Heart left ventricle (tissue), 16 donors: ENCODE measurements at regions not wholly inside any gene's neighbourhood (a gene's known extent, or its start where the extent isn't known, plus 50 kb on each side); places are given as distances from the start of the nearest gene placed in this dataset.

ENCODE experiments used
- ATAC-seq, 4 donors: fragments of 200-7000 bp; cut with Tn5 transposase; one replicate each; pipeline ENCODE4 v1.9.1; 2020 to 2022; ENCODE audit warnings: moderate library complexity in 4 of 4, mild to moderate bottlenecking in 3 of 4, moderate number of reproducible peaks in 1 of 4
- DNase-seq, 5 donors: peaks; one replicate each; pipeline ENCODE4 v3.0.0-alpha.2; 2020
- H3K27ac ChIP-seq, 12 donors: fragments of 200-600 bp; sonication (generic) in 4 of 12; one replicate each; pipeline versions ENCODE4 v1.5.0 to v1.8.0; 2016 to 2022; ENCODE audit warnings: mild to moderate bottlenecking in 2 of 12
- H3K27me3 ChIP-seq, 9 donors: fragments of 200-600 bp; sonication (generic) in 2 of 9; one replicate each; pipeline versions ENCODE4 v1.5.1 to v1.8.0; 2016 to 2022; ENCODE audit warnings: mild to moderate bottlenecking in 3 of 9
- H3K36me3 ChIP-seq, 9 donors: fragments of 200-600 bp; sonication (generic) in 2 of 9; one replicate each; pipeline versions ENCODE4 v1.5.0 to v1.8.0; 2018 to 2022; ENCODE audit warnings: mild to moderate bottlenecking in 2 of 9
- H3K4me1 ChIP-seq, 12 donors: fragments of 200-600 bp; sonication (generic) in 4 of 12; one replicate each; pipeline versions ENCODE4 v1.5.0 to v1.8.0; 2016 to 2022; ENCODE audit warnings: mild to moderate bottlenecking in 3 of 12
- H3K4me3 ChIP-seq, 12 donors: fragments of 200-600 bp; sonication (generic) in 4 of 12; one replicate each; pipeline versions ENCODE4 v1.5.0 to v1.8.0; 2017 to 2022; ENCODE audit warnings: mild to moderate bottlenecking in 9 of 12, moderate library complexity in 4 of 12
- H3K9me3 ChIP-seq, 12 donors: fragments of 200-600 bp; sonication (generic) in 4 of 12; one replicate each; pipeline versions ENCODE4 v1.5.0 to v1.8.0; 2016 to 2022; ENCODE audit warnings: mild to moderate bottlenecking in 1 of 12
- POLR2A ChIP-seq, 2 donors: fragments of 450-650 bp; IDR thresholded peaks; one replicate each; pipeline ENCODE4 v1.6.1; 2017; ENCODE audit warnings: antibody characterized with exemption in 2 of 2, mild to moderate bottlenecking in 2 of 2, moderate library complexity in 2 of 2
- WGBS, 4 donors: extraction: QIAGEN DNeasy Blood & Tissue Kit in 2 of 4; methylation state at CpG; one replicate each; pipeline versions ENCODE4 v1.1.5 to v1.1.7; 2013 to 2018; 5-methylcytosine and 5-hydroxymethylcytosine counted together
- intact Hi-C, 10 donors: fragments of 100-400 bp; cut with DNase I; formaldehyde crosslinking; loops; one replicate each; pipeline versions ENCODE4 v1.11.1 to v1.14.2; 2022
- TF ChIP-seq, protein P1 (sequence below), 12 donors: fragments of 200-600 bp; sonication (generic) in 4 of 12; IDR thresholded peaks; one replicate each; pipeline versions ENCODE4 v1.5.0 to v1.8.0; 2018 to 2022; ENCODE audit warnings: antibody characterized with exemption in 12 of 12, mild to moderate bottlenecking in 5 of 12
- donor health status: ischemic (EF 13 %, LVEDD 7.1; RV severe dilation, severe dysfunction).
- donor health status: healthy with polysubstance abuse.
- donor health status: DM: no; HTN: yes; CAD: no.
- donor health status: DM: no; HTN: no; CAD: no.
- donor health status: ischemic (EF 25% LVEDD 6.9; RV normal size, moderate dysfunction).
- donor health status: ischemic (EF 25% LVEDD 5.7; RV mildly dilated, moderate dysfunction).
- donor health status: healthy.
- donor health status: DM: yes; HTN: yes; CAD: no.
- donor health status: ischemic (EF 35%, LVEDD 5.7; RV mildly dilated, moderate dysfunction).
- donor health status: nonischemic (EF 11% LVEDD 7.7; RV severe dilation, severe dysfunction).
- donor health status: DM: yes; HTN: yes; CAD: no.
- donor health status: PGD.
- donor health status: ischemic (EF 29% LVEDD 5.4; RV normal size, mild dysfunction).
- donor health status: nonischemic (EF 23%, LVEDD 6.1; RV moderate dilation, normal function).

DNA sequence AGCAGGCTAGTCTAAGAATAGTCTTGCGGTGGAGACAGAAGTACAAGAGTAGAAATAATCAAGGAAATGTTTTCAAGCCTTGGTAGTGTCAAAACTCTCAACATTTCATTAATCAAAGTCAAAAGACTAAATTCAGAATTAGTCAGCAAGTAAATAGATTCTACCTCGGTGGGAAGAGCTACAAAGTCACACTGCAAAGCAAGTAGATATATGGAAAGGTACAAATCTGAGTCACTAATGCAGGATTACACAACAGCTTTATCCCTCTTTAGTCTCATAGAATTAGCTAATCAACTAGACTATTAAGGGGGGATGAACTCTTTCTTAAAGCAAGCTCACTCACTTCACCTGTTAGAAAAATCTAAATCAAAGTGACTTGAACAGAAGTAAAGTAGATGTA, 568.7 kb upstream of the CNTNAP5 start:
- WGBS, 4 donors = 45 to 52% (median 50%) methylated on average over 2 of the region's 2 CpGs
- H3K36me3 ChIP-seq = no peaks in the 10 kb centered on the region
- intact Hi-C loops = no loop called here
- H3K9me3 ChIP-seq = no peaks in the 10 kb centered on the region
- ATAC-seq = no peak
- no peaks in the 10 kb centered on the region for H3K27me3 ChIP-seq
- TF ChIP-seq, protein P1, sequence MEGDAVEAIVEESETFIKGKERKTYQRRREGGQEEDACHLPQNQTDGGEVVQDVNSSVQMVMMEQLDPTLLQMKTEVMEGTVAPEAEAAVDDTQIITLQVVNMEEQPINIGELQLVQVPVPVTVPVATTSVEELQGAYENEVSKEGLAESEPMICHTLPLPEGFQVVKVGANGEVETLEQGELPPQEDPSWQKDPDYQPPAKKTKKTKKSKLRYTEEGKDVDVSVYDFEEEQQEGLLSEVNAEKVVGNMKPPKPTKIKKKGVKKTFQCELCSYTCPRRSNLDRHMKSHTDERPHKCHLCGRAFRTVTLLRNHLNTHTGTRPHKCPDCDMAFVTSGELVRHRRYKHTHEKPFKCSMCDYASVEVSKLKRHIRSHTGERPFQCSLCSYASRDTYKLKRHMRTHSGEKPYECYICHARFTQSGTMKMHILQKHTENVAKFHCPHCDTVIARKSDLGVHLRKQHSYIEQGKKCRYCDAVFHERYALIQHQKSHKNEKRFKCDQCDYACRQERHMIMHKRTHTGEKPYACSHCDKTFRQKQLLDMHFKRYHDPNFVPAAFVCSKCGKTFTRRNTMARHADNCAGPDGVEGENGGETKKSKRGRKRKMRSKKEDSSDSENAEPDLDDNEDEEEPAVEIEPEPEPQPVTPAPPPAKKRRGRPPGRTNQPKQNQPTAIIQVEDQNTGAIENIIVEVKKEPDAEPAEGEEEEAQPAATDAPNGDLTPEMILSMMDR (IDR thresholded peaks at IDR 0.05) = no peak
- no peak for TF ChIP-seq POLR2A (IDR thresholded peaks at IDR 0.05)
- DNase-seq = no peak
- H3K4me1 ChIP-seq = no peaks in the 10 kb centered on the region
- no peak overlapping the region for H3K4me3 ChIP-seq
- H3K27ac ChIP-seq = no peak overlapping the region

DNA sequence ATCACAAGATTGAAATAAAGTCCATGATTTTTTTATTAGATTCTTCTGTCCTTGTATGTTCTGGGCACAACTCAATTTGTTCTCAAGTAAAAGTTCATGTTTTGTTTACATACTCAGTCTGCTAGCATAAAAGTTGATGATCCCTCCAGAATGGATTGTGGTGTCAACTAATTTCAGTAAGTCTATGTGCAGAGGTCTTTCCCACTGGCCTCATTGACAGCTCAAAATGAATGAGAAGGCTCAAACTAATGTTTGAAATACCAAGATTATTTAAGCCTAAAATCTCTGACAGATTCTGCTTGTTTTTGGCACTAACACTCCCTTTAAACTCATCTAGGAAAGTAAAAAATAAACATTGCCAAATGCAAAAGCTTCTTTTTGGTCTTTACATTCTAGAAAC, 561.2 kb upstream of the CNTNAP5 start:
- Histone ChIP-seq H3K4me3 (no peak overlapping the region), H3K27me3 (no peaks in the 10 kb centered on the region), H3K4me1 (no peaks in the 10 kb centered on the region), H3K27ac (no peak overlapping the region), H3K36me3 (no peaks in the 10 kb centered on the region), H3K9me3 (no peaks in the 10 kb centered on the region)
- TF ChIP-seq, protein P1 (IDR thresholded peaks at IDR 0.05) = no peak
- no peak for TF ChIP-seq POLR2A (IDR thresholded peaks at IDR 0.05)
- ATAC-seq (no peak), DNase-seq (no peak)
- intact Hi-C loops = no loop called here

DNA sequence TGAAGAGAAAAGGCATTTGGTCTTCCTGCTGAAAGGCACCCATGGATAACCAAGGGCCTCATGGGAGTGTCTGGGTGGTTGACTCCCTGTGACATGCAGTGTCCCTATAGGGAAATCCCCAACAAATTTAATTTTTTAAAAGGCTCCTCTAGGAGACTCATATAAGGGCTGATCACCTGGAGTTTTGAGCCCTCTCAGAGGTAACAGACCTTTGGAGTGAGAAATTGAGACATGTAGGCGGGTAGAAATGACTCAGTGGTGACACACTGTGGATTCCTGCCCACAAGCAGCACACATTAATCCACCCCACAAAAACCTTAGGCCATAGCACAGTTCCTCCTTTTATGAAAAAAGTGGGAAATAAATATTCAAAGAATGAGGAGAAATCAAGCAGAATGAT, 557.0 kb upstream of the CNTNAP5 start:
- H3K9me3 ChIP-seq = peaks cover 0 to 22% (median 0%) of the 10 kb centered on the region in 12 donors
- no peaks in the 10 kb centered on the region for H3K36me3 ChIP-seq
- no peak overlapping the region for H3K4me3 ChIP-seq
- no peak for TF ChIP-seq POLR2A (IDR thresholded peaks at IDR 0.05)
- TF ChIP-seq, protein P1 (IDR thresholded peaks at IDR 0.05) = no peak
- H3K4me1 ChIP-seq = no peaks in the 10 kb centered on the region
- 0% methylated on average over 1 of the region's 1 CpG; no CpG with 5 or more reads in 2 of the 4 donors for WGBS, 4 donors
- H3K27me3 ChIP-seq = no peaks in the 10 kb centered on the region
- intact Hi-C loops = no loop called here
- DNase-seq = no peak
- H3K27ac ChIP-seq = no peak overlapping the region
- ATAC-seq = no peak

DNA sequence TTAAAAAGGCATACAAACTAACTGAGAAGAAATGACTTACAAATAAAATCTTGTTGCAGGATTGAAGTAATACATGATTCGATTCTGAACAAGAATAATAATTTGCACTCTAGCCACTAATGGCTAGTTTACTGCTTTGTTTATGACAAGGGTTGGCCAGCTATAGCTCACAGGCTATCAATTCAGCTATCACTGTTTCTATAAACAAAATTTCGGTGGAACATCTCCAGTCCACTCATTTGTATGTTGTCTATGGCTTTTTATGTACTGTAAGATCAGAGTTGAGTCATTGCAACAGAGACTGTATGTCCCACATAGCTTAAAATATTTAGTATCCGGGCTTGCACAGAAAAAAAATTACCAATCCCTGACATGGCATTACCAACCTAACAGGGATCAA, 543.7 kb upstream of the CNTNAP5 start:
- no peak for ATAC-seq
- intact Hi-C loops = no loop called here
- H3K9me3 ChIP-seq = no peaks in the 10 kb centered on the region

More for the DNA sequence above, 543.7 kb upstream of the CNTNAP5 start:
- 77 to 85% (median 83%) methylated on average over 3 of the region's 3 CpGs for WGBS, 4 donors
- H3K27ac ChIP-seq = no peak overlapping the region
- no peak for DNase-seq
- H3K4me1 ChIP-seq = no peaks in the 10 kb centered on the region
- H3K36me3 ChIP-seq = no peaks in the 10 kb centered on the region
- H3K27me3 ChIP-seq = no peaks in the 10 kb centered on the region
- no peak overlapping the region for H3K4me3 ChIP-seq
- no peak for TF ChIP-seq POLR2A (IDR thresholded peaks at IDR 0.05)
- TF ChIP-seq, protein P1 (IDR thresholded peaks at IDR 0.05) = no peak
